ENCODE measurements at regions not wholly inside any gene's neighbourhood (a gene's known extent, or its start where the extent isn't known, plus 50 kb on each side); places are given as distances from the start of the nearest gene placed in this dataset.
"Not testable (repeated sequence)": the region's sequence is repeated elsewhere in the genome, so short reads cannot be mapped to it uniquely, and the experiment has no call there.

GRCh38 chr14:43671716-43672485 lies 835.2 kb downstream of the FSCB start:
- no peaks in the 10 kb centered on the region for H3K27me3 ChIP-seq (ENCODE audit: control insufficient read depth, low read length)
- H3K36me3 ChIP-seq (ENCODE audit: control insufficient read depth, low read length), result no peaks in the 10 kb centered on the region
- no peaks in the 10 kb centered on the region for H4K20me1 ChIP-seq (ENCODE audit: control insufficient read depth, insufficient read depth, low read depth, low read length)
- no peaks in the 10 kb centered on the region for H3K9me3 ChIP-seq (ENCODE audit: control insufficient read depth, insufficient read depth, low read length)
- no peak overlapping the region for H3K4me2 ChIP-seq (ENCODE audit: low read length)
- H3K9me2 ChIP-seq (replicated peaks; ENCODE audit: control insufficient read depth, low read length), result no peaks in the 10 kb centered on the region
- no peak overlapping the region for H3K27ac ChIP-seq (ENCODE audit: low read depth, low read length)
- no peaks in the 10 kb centered on the region for H3K4me1 ChIP-seq (ENCODE audit: control insufficient read depth, low read length)
- no peaks in the 10 kb centered on the region for H3K79me2 ChIP-seq (ENCODE audit: control insufficient read depth, low read length)
- no peaks in the 10 kb centered on the region for H3F3A ChIP-seq (ENCODE audit: control insufficient read depth, insufficient read depth)
- TF ChIP-seq EZH2phosphoT487 (IDR thresholded peaks at IDR 0.05; ENCODE audit: borderline replicate concordance, low read length) (no peak), CTCF (IDR thresholded peaks at IDR 0.05; ENCODE audit: low read depth, low read length, poor library complexity, severe bottlenecking) (no peak)
- no peak overlapping the region for H3K4me3 ChIP-seq (ENCODE audit: low read length)

- H4K20me1 ChIP-seq (ENCODE audit: control insufficient read depth, insufficient read depth, low read depth, low read length), result no peaks in the 10 kb centered on the region
- H3K79me2 ChIP-seq (ENCODE audit: control insufficient read depth, low read length), result no peaks in the 10 kb centered on the region
- no peak overlapping the region for H3K4me2 ChIP-seq (ENCODE audit: low read length)
- no peaks in the 10 kb centered on the region for H3F3A ChIP-seq (ENCODE audit: control insufficient read depth, insufficient read depth)
- H3K36me3 ChIP-seq (ENCODE audit: control insufficient read depth, low read length), result no peaks in the 10 kb centered on the region
- H3K9me3 ChIP-seq (ENCODE audit: control insufficient read depth, insufficient read depth, low read length), result no peaks in the 10 kb centered on the region
- H3K4me1 ChIP-seq (ENCODE audit: control insufficient read depth, low read length), result no peaks in the 10 kb centered on the region
- TF ChIP-seq EZH2phosphoT487 (IDR thresholded peaks at IDR 0.05; ENCODE audit: borderline replicate concordance, low read length) (no peak), CTCF (IDR thresholded peaks at IDR 0.05; ENCODE audit: low read depth, low read length, poor library complexity, severe bottlenecking) (no peak)
- no peak overlapping the region for H3K4me3 ChIP-seq (ENCODE audit: low read length)
- no peak overlapping the region for H3K27ac ChIP-seq (ENCODE audit: low read depth, low read length)
- no peaks in the 10 kb centered on the region for H3K9me2 ChIP-seq (replicated peaks; ENCODE audit: control insufficient read depth, low read length)
- H3K27me3 ChIP-seq (ENCODE audit: control insufficient read depth, low read length), result no peaks in the 10 kb centered on the region
Observed at GRCh38 chr14:43669355-43669754, 837.7 kb downstream of the FSCB start.

GRCh38 chr14:43665570-43666267 lies 841.4 kb downstream of the FSCB start:
- Histone ChIP-seq H3K4me2 (ENCODE audit: low read length) (no peak overlapping the region), H3K4me3 (ENCODE audit: low read length) (no peak overlapping the region), H3K9me2 (replicated peaks; ENCODE audit: control insufficient read depth, low read length) (no peaks in the 10 kb centered on the region), H4K20me1 (ENCODE audit: control insufficient read depth, insufficient read depth, low read depth, low read length) (no peaks in the 10 kb centered on the region), H3K36me3 (ENCODE audit: control insufficient read depth, low read length) (no peaks in the 10 kb centered on the region), H3K27ac (ENCODE audit: low read depth, low read length) (no peak overlapping the region), H3F3A (ENCODE audit: control insufficient read depth, insufficient read depth) (no peaks in the 10 kb centered on the region), H3K27me3 (ENCODE audit: control insufficient read depth, low read length) (no peaks in the 10 kb centered on the region), H3K79me2 (ENCODE audit: control insufficient read depth, low read length) (no peaks in the 10 kb centered on the region), H3K4me1 (ENCODE audit: control insufficient read depth, low read length) (no peaks in the 10 kb centered on the region), H3K9me3 (ENCODE audit: control insufficient read depth, insufficient read depth, low read length) (no peaks in the 10 kb centered on the region)
- TF ChIP-seq EZH2phosphoT487 (IDR thresholded peaks at IDR 0.05; ENCODE audit: borderline replicate concordance, low read length), result no peak
- no peak for TF ChIP-seq CTCF (IDR thresholded peaks at IDR 0.05; ENCODE audit: low read depth, low read length, poor library complexity, severe bottlenecking)

- H3K4me2 ChIP-seq (ENCODE audit: low read length); H3K9me3 ChIP-seq (ENCODE audit: control insufficient read depth, insufficient read depth, low read length); H3K79me2 ChIP-seq (ENCODE audit: control insufficient read depth, low read length); H3K9me2 ChIP-seq (replicated peaks; ENCODE audit: control insufficient read depth, low read length); H4K20me1 ChIP-seq (ENCODE audit: control insufficient read depth, insufficient read depth, low read depth, low read length); H3K27ac ChIP-seq (ENCODE audit: low read depth, low read length); H3F3A ChIP-seq (ENCODE audit: control insufficient read depth, insufficient read depth); H3K4me3 ChIP-seq (ENCODE audit: low read length); H3K36me3 ChIP-seq (ENCODE audit: control insufficient read depth, low read length); H3K27me3 ChIP-seq (ENCODE audit: control insufficient read depth, low read length); H3K4me1 ChIP-seq (ENCODE audit: control insufficient read depth, low read length): not testable (repeated sequence)
Observed at GRCh38 chr14:43655194-43655593, 851.9 kb downstream of the FSCB start.
